ENCODE measurements at regions not wholly inside any gene's neighbourhood (a gene's known extent, or its start where the extent isn't known, plus 50 kb on each side); places are given as distances from the start of the nearest gene placed in this dataset.

DNA sequence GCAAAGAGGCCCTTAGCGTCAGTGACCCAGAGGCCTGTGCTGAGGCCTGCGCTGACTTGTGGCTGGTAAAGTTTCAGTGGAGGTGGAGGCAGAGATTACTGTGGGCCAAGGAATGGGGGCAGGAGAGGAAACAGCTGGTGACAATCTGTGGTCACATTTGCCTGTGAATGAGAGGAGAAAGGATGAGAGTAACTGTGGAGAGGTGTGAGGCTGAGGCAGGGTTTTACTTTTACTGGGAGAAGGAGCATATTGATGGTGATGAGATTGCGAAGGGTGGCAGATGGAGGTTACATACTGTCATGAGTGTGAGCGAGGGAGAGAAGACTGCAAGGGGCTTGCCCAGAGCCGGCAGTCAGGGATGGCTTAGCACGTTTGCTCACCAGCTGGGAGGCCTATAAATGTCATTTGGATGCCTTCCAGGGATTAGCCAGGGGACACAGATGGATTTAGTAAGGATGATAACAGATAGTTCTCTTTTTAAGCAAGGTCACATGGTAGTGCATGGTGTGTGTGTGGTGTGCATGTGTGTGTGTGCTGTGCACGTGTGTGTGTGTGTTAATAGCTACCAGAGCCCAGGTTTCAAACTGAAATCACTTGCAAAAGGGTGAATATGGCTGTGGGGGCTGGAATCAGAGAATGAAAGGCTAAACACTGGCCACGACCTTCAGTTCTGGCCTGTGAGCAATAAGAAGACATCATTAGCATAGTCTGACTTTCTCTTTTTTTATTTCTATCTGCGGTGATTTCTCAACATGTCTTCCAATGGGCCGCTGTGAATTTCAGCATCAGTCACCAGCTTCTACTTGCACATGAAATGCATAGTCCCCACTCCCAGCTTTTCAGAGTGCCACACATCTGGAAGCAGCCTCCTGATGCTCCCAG, 291.5 kb upstream of the ZNF32 start:
- peaks cover 63% of the 10 kb centered on the region for H3K27me3 ChIP-seq (ENCODE audit: insufficient read depth, low read depth)
- no peak for TF ChIP-seq EZH2 (IDR thresholded peaks at IDR 0.05; ENCODE audit: low read depth)
- no peak for TF ChIP-seq CTCF (conservative IDR thresholded peaks at IDR 0.05)
- no peaks in the 10 kb centered on the region for H4K20me1 ChIP-seq (ENCODE audit: insufficient read depth)
- no peak overlapping the region for H2AFZ ChIP-seq
- H3F3A ChIP-seq (ENCODE audit: insufficient read depth, low read depth), result no peaks in the 10 kb centered on the region
- no peaks in the 10 kb centered on the region for H3K79me2 ChIP-seq (ENCODE audit: low read depth)
- H3K4me3 ChIP-seq, result no peak overlapping the region
- ChIA-PET CTCF (no interaction called here), POLR2A (ENCODE audit: unreplicated experiment) (no interaction called here)
- no peaks in the 10 kb centered on the region for H3K4me1 ChIP-seq (replicated peaks; ENCODE audit: insufficient read depth)
- H3K27ac ChIP-seq, result no peak overlapping the region
- intact Hi-C loops (cut with micrococcal nuclease; ENCODE audit: unreplicated experiment), result no loop called here
- no peaks in the 10 kb centered on the region for H3K9me2 ChIP-seq (ENCODE audit: insufficient read depth)
- H3K9me3 ChIP-seq (ENCODE audit: insufficient read depth, low read depth), result no peaks in the 10 kb centered on the region
- H3K4me2 ChIP-seq, result no peak overlapping the region
- no peak for DNase-seq
- no TSS peak for BruUV-seq (replicated peaks)
- no peaks in the 10 kb centered on the region for H3K36me3 ChIP-seq (ENCODE audit: low read depth)

DNA sequence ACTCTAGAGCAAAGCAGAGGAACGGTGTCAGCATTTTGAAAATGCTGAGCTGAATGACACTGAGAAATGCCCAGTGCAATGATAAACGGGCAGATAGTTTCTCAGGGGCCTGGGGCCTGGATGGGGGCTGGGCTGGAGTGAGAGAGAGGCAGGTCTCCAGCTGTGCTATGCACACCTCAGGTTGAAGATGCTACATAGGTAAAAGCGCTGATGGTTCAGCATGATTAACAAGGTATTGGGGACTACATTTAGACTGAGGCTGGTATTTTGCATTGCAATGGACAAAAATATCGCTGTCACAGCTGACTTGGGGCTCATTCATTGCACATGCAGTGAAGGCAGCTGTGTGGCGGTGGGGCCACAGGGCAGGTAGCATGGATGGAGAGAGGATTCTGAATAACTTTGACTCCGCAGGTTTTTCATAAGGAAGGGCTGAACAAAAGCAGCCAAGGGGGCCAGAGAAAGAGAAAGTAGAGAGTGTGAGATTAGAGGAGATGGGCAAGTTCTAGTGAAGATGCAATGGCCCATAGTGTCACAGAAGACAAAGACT, 290.8 kb upstream of the ZNF32 start:
- Histone ChIP-seq H2AFZ (no peak overlapping the region), H3K9me3 (ENCODE audit: insufficient read depth, low read depth) (no peaks in the 10 kb centered on the region), H3K36me3 (ENCODE audit: low read depth) (no peaks in the 10 kb centered on the region), H3K9me2 (ENCODE audit: insufficient read depth) (no peaks in the 10 kb centered on the region), H3K27ac (no peak overlapping the region), H3K79me2 (ENCODE audit: low read depth) (no peaks in the 10 kb centered on the region), H3K4me3 (no peak overlapping the region), H3K27me3 (ENCODE audit: insufficient read depth, low read depth) (peaks cover 57% of the 10 kb centered on the region), H4K20me1 (ENCODE audit: insufficient read depth) (no peaks in the 10 kb centered on the region), H3F3A (ENCODE audit: insufficient read depth, low read depth) (no peaks in the 10 kb centered on the region), H3K4me2 (no peak overlapping the region), H3K4me1 (replicated peaks; ENCODE audit: insufficient read depth) (no peaks in the 10 kb centered on the region)
- POLR2A ChIA-PET (ENCODE audit: unreplicated experiment), result no interaction called here
- TF ChIP-seq CTCF (conservative IDR thresholded peaks at IDR 0.05), result no peak
- no peak for TF ChIP-seq EZH2 (IDR thresholded peaks at IDR 0.05; ENCODE audit: low read depth)
- CTCF ChIA-PET, result no interaction called here
- intact Hi-C loops (cut with micrococcal nuclease; ENCODE audit: unreplicated experiment), result no loop called here
- DNase-seq, result no peak
- no TSS peak for BruUV-seq (replicated peaks)

- Histone ChIP-seq H3K9me3 (ENCODE audit: insufficient read depth, low read depth) (no peaks in the 10 kb centered on the region), H3K4me2 (no peak overlapping the region), H3K36me3 (ENCODE audit: low read depth) (no peaks in the 10 kb centered on the region), H3K4me1 (replicated peaks; ENCODE audit: insufficient read depth) (no peaks in the 10 kb centered on the region), H3K27ac (no peak overlapping the region), H2AFZ (no peak overlapping the region), H3K27me3 (ENCODE audit: insufficient read depth, low read depth) (peaks cover 52% of the 10 kb centered on the region), H4K20me1 (ENCODE audit: insufficient read depth) (no peaks in the 10 kb centered on the region), H3K79me2 (ENCODE audit: low read depth) (no peaks in the 10 kb centered on the region), H3K4me3 (no peak overlapping the region), H3K9me2 (ENCODE audit: insufficient read depth) (no peaks in the 10 kb centered on the region), H3F3A (ENCODE audit: insufficient read depth, low read depth) (no peaks in the 10 kb centered on the region)
- CTCF ChIA-PET, result no interaction called here
- TF ChIP-seq CTCF (conservative IDR thresholded peaks at IDR 0.05) (no peak), EZH2 (IDR thresholded peaks at IDR 0.05; ENCODE audit: low read depth) (no peak)
- POLR2A ChIA-PET (ENCODE audit: unreplicated experiment), result no interaction called here
- DNase-seq, result no peak
- no TSS peak for BruUV-seq (replicated peaks)
- intact Hi-C loops (cut with micrococcal nuclease; ENCODE audit: unreplicated experiment), result no loop called here
Measured at GRCh38 chr10:43938810-43939209, 290.1 kb upstream of the ZNF32 start.

Measured in PC-9 (cell line).